H9 (cell line): ENCODE measurements at regions not wholly inside any gene's neighbourhood (a gene's known extent, or its start where the extent isn't known, plus 50 kb on each side); places are given as distances from the start of the nearest gene placed in this dataset.
A peak's percentile ranks its signal among the peaks of the same experiment; 100 is the strongest.

Experiments used
- DNase-seq: peaks from one replicate; pipeline ENCODE4 v3.0.0-alpha.2; 2017
- H2AFZ ChIP-seq: one replicate; pipeline ENCODE4 v1.6.1; 2013; ENCODE audit warnings: mild to moderate bottlenecking, low read length, control low read depth, moderate library complexity
- H2AK5ac ChIP-seq: 2 replicates; pipeline ENCODE4 v1.6.1; 2013; ENCODE audit warnings: low read length, control low read depth, mixed read lengths; ENCODE audit not compliant: insufficient read length
- H2BK120ac ChIP-seq: one replicate; pipeline ENCODE4 v1.6.1; 2013; ENCODE audit warnings: low read depth, mild to moderate bottlenecking, low read length, control low read depth, inconsistent platforms; ENCODE audit not compliant: poor library complexity, severe bottlenecking
- H2BK12ac ChIP-seq: 2 replicates; pipeline ENCODE4 v1.6.1; 2013; ENCODE audit warnings: low read length, control low read depth, mixed read lengths, low read depth; ENCODE audit not compliant: insufficient read length
- H2BK15ac ChIP-seq: 2 replicates; pipeline ENCODE4 v1.6.1; 2013; ENCODE audit warnings: low read depth, low read length, control low read depth
- H2BK20ac ChIP-seq: one replicate; pipeline ENCODE4 v1.6.1; 2013; ENCODE audit warnings: low read depth, mild to moderate bottlenecking, low read length, control low read depth, inconsistent platforms; ENCODE audit not compliant: poor library complexity, severe bottlenecking
- H2BK5ac ChIP-seq: 2 replicates; pipeline ENCODE4 v1.6.1; 2013; ENCODE audit warnings: low read length, control low read depth, mixed read lengths; ENCODE audit not compliant: insufficient read length
- H3K14ac ChIP-seq: 2 replicates; pipeline ENCODE4 v1.6.1; 2013; ENCODE audit warnings: low read length, control low read depth; ENCODE audit not compliant: insufficient read depth
- H3K18ac ChIP-seq: 2 replicates; pipeline ENCODE4 v1.6.1; 2013; ENCODE audit warnings: low read depth, mild to moderate bottlenecking, mixed read lengths, low read length, control low read depth; ENCODE audit not compliant: insufficient read length
- H3K23ac ChIP-seq: 2 replicates; pipeline ENCODE4 v1.6.1; 2013; ENCODE audit warnings: low read length, control low read depth, mixed read lengths, low read depth; ENCODE audit not compliant: insufficient read length
- H3K23me2 ChIP-seq: 2 replicates; pipeline ENCODE4 v1.6.1; 2013; ENCODE audit warnings: low read depth, mild to moderate bottlenecking, mixed read lengths, low read length, control low read depth; ENCODE audit not compliant: insufficient read length, poor library complexity, severe bottlenecking
- H3K27ac ChIP-seq: 2 replicates; pipeline ENCODE4 v1.5.1; 2013; ENCODE audit warnings: low read length, control low read depth, mixed read lengths, low read depth; ENCODE audit not compliant: insufficient read length
- H3K27me3 ChIP-seq: 2 replicates; pipeline ENCODE4 v1.6.1; 2013; ENCODE audit warnings: low read length, control low read depth, inconsistent platforms; ENCODE audit not compliant: insufficient read depth
- H3K4ac ChIP-seq: 2 replicates; pipeline ENCODE4 v1.6.1; 2013; ENCODE audit warnings: low read depth, mild to moderate bottlenecking, control low read depth, inconsistent platforms, low read length, moderate library complexity
- H3K4me1 ChIP-seq: 2 replicates; pipeline ENCODE4 v1.6.1; 2013; ENCODE audit warnings: low read length, control low read depth, inconsistent platforms; ENCODE audit not compliant: insufficient read depth
- H3K4me2 ChIP-seq: 2 replicates; pipeline ENCODE4 v1.6.1; 2013; ENCODE audit warnings: low read length, control low read depth, mixed read lengths; ENCODE audit not compliant: insufficient read length, insufficient read depth
- H3K56ac ChIP-seq: 2 replicates; pipeline ENCODE4 v1.6.1; 2013; ENCODE audit warnings: low read depth, mild to moderate bottlenecking, mixed read lengths, low read length, control low read depth; ENCODE audit not compliant: insufficient read length
- H3K79me1 ChIP-seq: 2 replicates; pipeline ENCODE4 v1.6.1; 2013; ENCODE audit warnings: low read depth, mild to moderate bottlenecking, moderate library complexity, low read length, control low read depth, inconsistent platforms; ENCODE audit not compliant: insufficient read depth, poor library complexity, severe bottlenecking
- H3K79me2 ChIP-seq: 2 replicates; pipeline ENCODE4 v1.6.1; 2013; ENCODE audit warnings: low read length, control low read depth, inconsistent platforms; ENCODE audit not compliant: insufficient read depth
- H3K9ac ChIP-seq: 2 replicates; pipeline ENCODE4 v1.6.1; 2013; ENCODE audit warnings: low read length, control low read depth, mixed read lengths; ENCODE audit not compliant: insufficient read length; ENCODE audit errors: extremely low read depth
- H3K9me3 ChIP-seq: one replicate; pipeline ENCODE4 v1.6.1; 2013; ENCODE audit warnings: low read depth, low read length, inconsistent platforms; ENCODE audit not compliant: control insufficient read depth
- H3T11ph ChIP-seq: one replicate; pipeline ENCODE4 v1.6.1; 2013; ENCODE audit warnings: mild to moderate bottlenecking, low read length, control low read depth, inconsistent platforms
- H4K20me1 ChIP-seq: one replicate; pipeline ENCODE4 v1.6.1; 2013; ENCODE audit not compliant: control insufficient read depth, insufficient read length, insufficient read depth
- H4K5ac ChIP-seq: 2 replicates; pipeline ENCODE4 v1.6.1; 2013; ENCODE audit warnings: low read depth, mild to moderate bottlenecking, mixed read lengths, low read length, control low read depth; ENCODE audit not compliant: insufficient read length
- H4K8ac ChIP-seq: replicated peaks from 2 replicates; pipeline ENCODE4 v1.6.1; 2013; ENCODE audit warnings: low read length, control low read depth, mixed read lengths, low read depth; ENCODE audit not compliant: insufficient read length
- H4K91ac ChIP-seq: 2 replicates; pipeline ENCODE4 v1.6.1; 2013; ENCODE audit warnings: low read depth, mild to moderate bottlenecking, moderate library complexity, mixed read lengths, low read length, control low read depth; ENCODE audit not compliant: insufficient read length
- H3K27ac Mint-ChIP-seq, 3 experiments: 2 replicates in 2 of 3; 3 replicates in 1 of 3; pipeline ENCODE4 v1.8.0; 2020 to 2021; ENCODE audit warnings: mixed read lengths in 3 of 3, mild to moderate bottlenecking in 1 of 3, moderate library complexity in 1 of 3
- H3K27me3 Mint-ChIP-seq: 2 replicates; pipeline ENCODE4 v1.8.0; 2021; ENCODE audit warnings: low read depth, mild to moderate bottlenecking, moderate library complexity, mixed read lengths
- H3K36me3 Mint-ChIP-seq, 3 experiments: 2 replicates in 2 of 3; 3 replicates in 1 of 3; pipeline ENCODE4 v1.8.0; 2020 to 2021; ENCODE audit warnings: low read depth in 3 of 3, mixed read lengths in 3 of 3; ENCODE audit not compliant: insufficient read depth in 1 of 3
- H3K4me1 Mint-ChIP-seq, 2 experiments: 2 replicates each; pipeline ENCODE4 v1.8.0; 2020; ENCODE audit warnings: mixed read lengths in 2 of 2
- H3K4me3 Mint-ChIP-seq, 2 experiments: 2 replicates in 1 of 2; 3 replicates in 1 of 2; pipeline ENCODE4 v1.8.0; 2020 to 2021; ENCODE audit warnings: mild to moderate bottlenecking in 2 of 2, mixed read lengths in 2 of 2, moderate library complexity in 1 of 2
- H3K9me3 Mint-ChIP-seq, 2 experiments: 2 replicates in 1 of 2; 3 replicates in 1 of 2; pipeline ENCODE4 v1.8.0; 2020; ENCODE audit warnings: mild to moderate bottlenecking in 2 of 2, mixed read lengths in 2 of 2, moderate library complexity in 1 of 2
- CTCF ChIP-seq: fragments of 200-600 bp; sonication (generic); conservative IDR thresholded peaks from 3 replicates; pipeline ENCODE4 v1.8.0; 2021; ENCODE audit warnings: antibody characterized with exemption, mild to moderate bottlenecking
- WGBS: extraction: QIAGEN DNeasy Blood & Tissue Kit; methylation state at CpG from one replicate; pipeline ENCODE4 v1.1.7; 2013; ENCODE audit warnings: missing lambda C conversion rate, low lambda C conversion rate, mixed read lengths; ENCODE audit not compliant: insufficient read length; ENCODE audit errors: extremely low coverage; 5-methylcytosine and 5-hydroxymethylcytosine counted together

GRCh38 chr5:174311531-174312269 is 266.2 kb downstream of the NSG2 start:
- H4K91ac ChIP-seq: no peak overlapping the region
- H2AFZ ChIP-seq: no peak overlapping the region
- Mint-ChIP-seq H3K36me3 (no peaks in the 10 kb centered on the region; a peak in 1 of 7 replicates), H3K9me3 (no peaks in the 10 kb centered on the region), H3K27ac (no peak overlapping the region), H3K27me3 (peaks cover 26% of the 10 kb centered on the region), H3K4me3 (peak overlapping the region; percentile 63 to 65; a peak in 4 of 5 replicates), H3K4me1 (peaks cover 7 to 9% of the 10 kb centered on the region in 2 experiments)
- no peak overlapping the region for H3K27ac ChIP-seq
- H3K9me3 ChIP-seq: no peaks in the 10 kb centered on the region
- no peak overlapping the region for H3K4ac ChIP-seq
- no peaks in the 10 kb centered on the region for H3K79me2 ChIP-seq
- no peak overlapping the region for H2BK15ac ChIP-seq
- no peaks in the 10 kb centered on the region for H3K79me1 ChIP-seq
- no peaks in the 10 kb centered on the region for H4K20me1 ChIP-seq
- H2BK20ac ChIP-seq: no peak overlapping the region
- DNase-seq: peak; percentile 89
- no peak overlapping the region for H2AK5ac ChIP-seq
- H3K56ac ChIP-seq: no peak overlapping the region
- H3K9ac ChIP-seq: no peak overlapping the region
- peak overlapping the region; percentile 69; the same call in 1 of the 2 replicates for H3K14ac ChIP-seq
- peak; percentile 95 for TF ChIP-seq CTCF
- H3K18ac ChIP-seq: peak overlapping the region; percentile 22
- no peaks in the 10 kb centered on the region for H3K4me1 ChIP-seq
- H2BK120ac ChIP-seq: no peak overlapping the region
- H3K23me2 ChIP-seq: no peaks in the 10 kb centered on the region
- no peak overlapping the region for H4K5ac ChIP-seq
- no CpG with 5 or more reads among the region's 58 CpGs for WGBS
- H3K4me2 ChIP-seq: peak overlapping the region; percentile 23
- no peak overlapping the region for H2BK5ac ChIP-seq
- no peaks in the 10 kb centered on the region; the same call in 1 of the 2 replicates for H3K27me3 ChIP-seq
- no peak overlapping the region for H4K8ac ChIP-seq
- no peak overlapping the region for H3T11ph ChIP-seq
- H2BK12ac ChIP-seq: no peak overlapping the region
- no peak overlapping the region for H3K23ac ChIP-seq
